ENCODE measurements at regions not wholly inside any gene's neighbourhood (a gene's known extent, or its start where the extent isn't known, plus 50 kb on each side); places are given as distances from the start of the nearest gene placed in this dataset.

DNA sequence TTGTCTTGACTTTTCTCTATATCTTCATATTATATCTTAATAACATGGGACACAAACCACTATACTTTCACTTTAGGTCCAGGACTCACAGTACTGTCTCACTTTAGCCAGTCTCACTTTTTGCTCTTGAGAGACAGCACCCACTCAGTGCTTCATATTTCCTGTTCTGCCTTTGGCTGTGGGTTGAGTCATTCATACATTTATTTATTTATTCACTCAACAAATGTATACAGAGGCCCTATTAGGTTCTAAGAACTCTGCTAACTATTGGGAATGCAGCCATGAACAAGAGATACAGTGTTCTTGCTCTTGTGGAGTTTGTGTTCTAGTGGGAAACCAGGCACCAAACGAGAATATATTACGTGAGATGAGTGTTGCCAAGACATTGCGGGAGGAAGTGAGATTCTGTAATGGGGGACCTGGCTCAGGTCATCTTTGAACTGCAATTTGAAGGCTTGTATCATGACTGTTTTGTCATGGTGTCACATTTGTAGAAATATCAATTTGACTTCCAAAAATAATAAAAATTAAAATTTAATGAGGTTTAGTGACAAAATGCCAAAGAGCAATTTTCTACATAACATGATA is 190.1 kb downstream of the SDHAF3 start:
- TF ChIP-seq GTF2F1 (IDR thresholded peaks at IDR 0.05; ENCODE audit: borderline replicate concordance, low read depth, low read length), result no peak
- TF ChIP-seq, protein P1, sequence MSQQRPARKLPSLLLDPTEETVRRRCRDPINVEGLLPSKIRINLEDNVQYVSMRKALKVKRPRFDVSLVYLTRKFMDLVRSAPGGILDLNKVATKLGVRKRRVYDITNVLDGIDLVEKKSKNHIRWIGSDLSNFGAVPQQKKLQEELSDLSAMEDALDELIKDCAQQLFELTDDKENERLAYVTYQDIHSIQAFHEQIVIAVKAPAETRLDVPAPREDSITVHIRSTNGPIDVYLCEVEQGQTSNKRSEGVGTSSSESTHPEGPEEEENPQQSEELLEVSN (IDR thresholded peaks at IDR 0.05), result no peak
- no peak for TF ChIP-seq EZH2 (IDR thresholded peaks at IDR 0.05; ENCODE audit: low read depth, low read length, severe bottlenecking)
- no peak for TF ChIP-seq RNF2 (IDR thresholded peaks at IDR 0.05; ENCODE audit: borderline replicate concordance, low read depth, low read length, missing control alignments, poor library complexity, severe bottlenecking)
- TF ChIP-seq, protein P2, sequence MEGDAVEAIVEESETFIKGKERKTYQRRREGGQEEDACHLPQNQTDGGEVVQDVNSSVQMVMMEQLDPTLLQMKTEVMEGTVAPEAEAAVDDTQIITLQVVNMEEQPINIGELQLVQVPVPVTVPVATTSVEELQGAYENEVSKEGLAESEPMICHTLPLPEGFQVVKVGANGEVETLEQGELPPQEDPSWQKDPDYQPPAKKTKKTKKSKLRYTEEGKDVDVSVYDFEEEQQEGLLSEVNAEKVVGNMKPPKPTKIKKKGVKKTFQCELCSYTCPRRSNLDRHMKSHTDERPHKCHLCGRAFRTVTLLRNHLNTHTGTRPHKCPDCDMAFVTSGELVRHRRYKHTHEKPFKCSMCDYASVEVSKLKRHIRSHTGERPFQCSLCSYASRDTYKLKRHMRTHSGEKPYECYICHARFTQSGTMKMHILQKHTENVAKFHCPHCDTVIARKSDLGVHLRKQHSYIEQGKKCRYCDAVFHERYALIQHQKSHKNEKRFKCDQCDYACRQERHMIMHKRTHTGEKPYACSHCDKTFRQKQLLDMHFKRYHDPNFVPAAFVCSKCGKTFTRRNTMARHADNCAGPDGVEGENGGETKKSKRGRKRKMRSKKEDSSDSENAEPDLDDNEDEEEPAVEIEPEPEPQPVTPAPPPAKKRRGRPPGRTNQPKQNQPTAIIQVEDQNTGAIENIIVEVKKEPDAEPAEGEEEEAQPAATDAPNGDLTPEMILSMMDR (IDR thresholded peaks at IDR 0.05; ENCODE audit: control extremely low read depth in 1 of 3, insufficient read depth in 1 of 3, low read depth in 1 of 3, low read length in 3 of 3), result no peak
- no peak for TF ChIP-seq MAFK (IDR thresholded peaks at IDR 0.05; ENCODE audit: low read depth, low read length)
- TF ChIP-seq GABPA (IDR thresholded peaks at IDR 0.05; ENCODE audit: borderline replicate concordance, insufficient read depth, low read length), result no peak
- no peak for TF ChIP-seq POLR2A (IDR thresholded peaks at IDR 0.05; ENCODE audit: control extremely low read depth in 1 of 2, low read depth in 2 of 2, low read length in 2 of 2)
- no peak for TF ChIP-seq POLR2AphosphoS5 (IDR thresholded peaks at IDR 0.05; ENCODE audit: low read depth, low read length)
- TF ChIP-seq CHD2 (IDR thresholded peaks at IDR 0.05; ENCODE audit: low read length), result no peak
- TF ChIP-seq BACH1 (IDR thresholded peaks at IDR 0.05; ENCODE audit: low read length), result no peak
- no peak for TF ChIP-seq RAD21 (IDR thresholded peaks at IDR 0.05 in 1 of 2, conservative IDR thresholded peaks at IDR 0.05 in 1 of 2; ENCODE audit: low read depth in 2 of 2, low read length in 2 of 2)
- no peak for TF ChIP-seq JUND (IDR thresholded peaks at IDR 0.05; ENCODE audit: low read length)
